HL-60 (cell line): ENCODE measurements at regions not wholly inside any gene's neighbourhood (a gene's known extent, or its start where the extent isn't known, plus 50 kb on each side); places are given as distances from the start of the nearest gene placed in this dataset.

ENCODE experiments used
- SPI1 ChIP-seq: IDR thresholded peaks from 2 replicates; pipeline ENCODE4 v1.6.1; 2012; ENCODE audit warnings: low read depth, mild to moderate bottlenecking, borderline replicate concordance
- TF ChIP-seq, protein P1 (sequence below): IDR thresholded peaks from one replicate; pipeline ENCODE4 v1.5.1; 2011; ENCODE audit warnings: low read length, control low read depth, inconsistent platforms; ENCODE audit not compliant: insufficient read depth

- no peak for TF ChIP-seq SPI1
- TF ChIP-seq, protein P1, sequence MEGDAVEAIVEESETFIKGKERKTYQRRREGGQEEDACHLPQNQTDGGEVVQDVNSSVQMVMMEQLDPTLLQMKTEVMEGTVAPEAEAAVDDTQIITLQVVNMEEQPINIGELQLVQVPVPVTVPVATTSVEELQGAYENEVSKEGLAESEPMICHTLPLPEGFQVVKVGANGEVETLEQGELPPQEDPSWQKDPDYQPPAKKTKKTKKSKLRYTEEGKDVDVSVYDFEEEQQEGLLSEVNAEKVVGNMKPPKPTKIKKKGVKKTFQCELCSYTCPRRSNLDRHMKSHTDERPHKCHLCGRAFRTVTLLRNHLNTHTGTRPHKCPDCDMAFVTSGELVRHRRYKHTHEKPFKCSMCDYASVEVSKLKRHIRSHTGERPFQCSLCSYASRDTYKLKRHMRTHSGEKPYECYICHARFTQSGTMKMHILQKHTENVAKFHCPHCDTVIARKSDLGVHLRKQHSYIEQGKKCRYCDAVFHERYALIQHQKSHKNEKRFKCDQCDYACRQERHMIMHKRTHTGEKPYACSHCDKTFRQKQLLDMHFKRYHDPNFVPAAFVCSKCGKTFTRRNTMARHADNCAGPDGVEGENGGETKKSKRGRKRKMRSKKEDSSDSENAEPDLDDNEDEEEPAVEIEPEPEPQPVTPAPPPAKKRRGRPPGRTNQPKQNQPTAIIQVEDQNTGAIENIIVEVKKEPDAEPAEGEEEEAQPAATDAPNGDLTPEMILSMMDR, result no peak
Measured at GRCh38 chr12:93944911-93945310, 203.5 kb upstream of the PLXNC1 start.
